HepG2 (cell line): ENCODE measurements at regions not wholly inside any gene's neighbourhood (a gene's known extent, or its start where the extent isn't known, plus 50 kb on each side); places are given as distances from the start of the nearest gene placed in this dataset.

Experiments
- ATAC-seq: fragments of 200-7000 bp; cut with Tn5 transposase; 3 replicates; pipeline ENCODE4 v1.9.1; 2020; ENCODE audit warnings: mild to moderate bottlenecking, moderate library complexity
- BruUV-seq: library from RNA; stranded (reverse); fragments of 400-500 nt; replicated peaks from 2 replicates; lab custom pipeline; 2021; lab: Mats Ljungman, UMichigan
- CTCF ChIA-PET: fragments of 300-600 bp; formaldehyde crosslinking; extraction: SDS; loops from one replicate; lab custom pipeline; 2021; ENCODE audit warnings: low total read pairs, inconsistent platforms, low intra/inter-chr PET ratio; lab: Yijun Ruan, JAX
- POLR2A ChIA-PET: fragments of 350-600 bp; sonication (Branson Sonifier 250); formaldehyde crosslinking; loops from one replicate; lab custom pipeline; 2020; ENCODE audit warnings: antibody characterized with exemption, inconsistent platforms; lab: Yijun Ruan, JAX
- DNase-seq: peaks from one replicate; pipeline ENCODE4 v3.0.0-alpha.2; 2015; ENCODE audit warnings: low spot score
- FAIRE-seq: peaks from 3 replicates; lab custom pipeline; 2011; peaks lifted over from hg19 to GRCh38; lab: Jason Lieb, UNC
- H2AFZ ChIP-seq: one replicate; pipeline ENCODE4 v1.6.1; 2011; ENCODE audit warnings: low read length, inconsistent platforms
- H3K27ac ChIP-seq: fragments of 300-600 bp; 3 replicates; pipeline ENCODE4 v1.8.0; 2011; ENCODE audit warnings: mixed run types, mild to moderate bottlenecking, mixed read lengths, low read length, inconsistent platforms; ENCODE audit not compliant: insufficient read depth; ENCODE audit errors: extremely low read length
- H3K27me3 ChIP-seq, 2 experiments: fragments of 200-600 bp in 1 of 2; 2 replicates in 1 of 2; 3 replicates in 1 of 2; pipeline versions ENCODE4 v1.6.0 to v1.8.0; 2011; ENCODE audit warnings: low read length in 2 of 2, mild to moderate bottlenecking in 2 of 2, moderate library complexity in 2 of 2, inconsistent platforms in 1 of 2; ENCODE audit not compliant: insufficient read depth in 2 of 2, control insufficient read depth in 1 of 2
- H3K36me3 ChIP-seq, 2 experiments: fragments of 200-600 bp in 1 of 2; replicated peaks in 1 of 2; 2 replicates in 1 of 2; 3 replicates in 1 of 2; pipeline versions ENCODE4 v1.5.1 to v1.8.0; 2011; ENCODE audit warnings: low read length in 2 of 2, inconsistent platforms in 1 of 2; ENCODE audit not compliant: insufficient read depth in 2 of 2, control insufficient read depth in 1 of 2
- H3K4me1 ChIP-seq: 2 replicates; pipeline ENCODE4 v1.5.1; 2012; ENCODE audit warnings: low read length, inconsistent platforms; ENCODE audit not compliant: insufficient read depth
- H3K4me2 ChIP-seq: 2 replicates; pipeline ENCODE4 v1.6.0; 2011; ENCODE audit warnings: low read depth, low read length, inconsistent platforms
- H3K4me3 ChIP-seq, 3 experiments: fragments of 200-600 bp in 1 of 3; sonication (generic), shearing (Covaris generic) in 1 of 3; replicated peaks in 1 of 3; 2 replicates each; pipeline ENCODE4 v1.5.1; 2011 to 2016; ENCODE audit warnings: low read length in 3 of 3, inconsistent platforms in 2 of 3, low read depth in 2 of 3, mild to moderate bottlenecking in 2 of 3, control low read depth in 1 of 3, mixed read lengths in 1 of 3; ENCODE audit not compliant: insufficient read depth in 1 of 3
- H3K79me2 ChIP-seq: one replicate; pipeline ENCODE4 v1.6.1; 2011; ENCODE audit warnings: low read length, inconsistent platforms; ENCODE audit not compliant: insufficient read depth
- H3K9ac ChIP-seq: 2 replicates; pipeline ENCODE4 v1.6.0; 2011; ENCODE audit warnings: mild to moderate bottlenecking, low read depth, low read length, inconsistent platforms; ENCODE audit not compliant: insufficient read depth
- H3K9me3 ChIP-seq: 2 replicates; pipeline ENCODE4 v1.5.1; 2012; ENCODE audit warnings: mild to moderate bottlenecking, low read length
- H4K20me1 ChIP-seq: 2 replicates; pipeline ENCODE4 v1.6.0; 2011; ENCODE audit warnings: inconsistent platforms, mild to moderate bottlenecking, low read length, moderate library complexity; ENCODE audit not compliant: insufficient read depth
- BCL6 ChIP-seq: IDR thresholded peaks from 2 replicates; pipeline ENCODE4 v1.6.1; 2016; ENCODE audit warnings: missing genetic modification reagents, missing compliant biosample characterization
- CC2D1A ChIP-seq: sonication (generic); formaldehyde crosslinking; IDR thresholded peaks from 2 replicates; pipeline ENCODE4 v1.8.1; 2023; ENCODE audit warnings: mild to moderate bottlenecking, missing genetic modification reagents
- CTCF ChIP-seq: sonication (generic); formaldehyde crosslinking; IDR thresholded peaks from 2 replicates; pipeline ENCODE4 v1.5.0; 2020; ENCODE audit warnings: mild to moderate bottlenecking, missing genetic modification reagents, moderate library complexity
- ELK4 ChIP-seq: sonication (generic); formaldehyde crosslinking; IDR thresholded peaks from 2 replicates; pipeline ENCODE4 v1.9.0; 2021; ENCODE audit warnings: missing genetic modification reagents, borderline replicate concordance
- FOSL1 ChIP-seq: sonication (generic); formaldehyde crosslinking; IDR thresholded peaks from 2 replicates; pipeline ENCODE4 v1.9.0; 2021; ENCODE audit warnings: missing genetic modification reagents, borderline replicate concordance
- FOXO1 ChIP-seq: sonication (generic); formaldehyde crosslinking; IDR thresholded peaks from 2 replicates; pipeline ENCODE4 v1.4.0; 2020; ENCODE audit warnings: missing genetic modification reagents
- GATAD2A ChIP-seq: IDR thresholded peaks from 2 replicates; pipeline ENCODE4 v1.6.1; 2016
- RXRA ChIP-seq: sonication (generic); formaldehyde crosslinking; IDR thresholded peaks from 2 replicates; pipeline ENCODE4 v1.5.1; 2020; ENCODE audit warnings: missing genetic modification reagents
- ZNF10 ChIP-seq: sonication (generic); formaldehyde crosslinking; IDR thresholded peaks from 2 replicates; pipeline ENCODE4 v1.4.0; 2020; ENCODE audit warnings: mild to moderate bottlenecking, low read depth, missing genetic modification reagents, borderline replicate concordance
- ZNF317 ChIP-seq: sonication (generic); formaldehyde crosslinking; IDR thresholded peaks from 2 replicates; pipeline ENCODE4 v1.5.0; 2020; ENCODE audit warnings: mild to moderate bottlenecking, missing genetic modification reagents
- ZNF629 ChIP-seq: sonication (generic); formaldehyde crosslinking; conservative IDR thresholded peaks from 2 replicates; pipeline ENCODE4 v1.5.0; 2020; ENCODE audit warnings: missing genetic modification reagents
- ZNF670 ChIP-seq: sonication (generic); formaldehyde crosslinking; IDR thresholded peaks from 2 replicates; pipeline ENCODE4 v1.8.0; 2022; ENCODE audit warnings: mild to moderate bottlenecking, missing genetic modification reagents, borderline replicate concordance
- ZNF775 ChIP-seq: sonication (generic); formaldehyde crosslinking; IDR thresholded peaks from 2 replicates; pipeline ENCODE4 v1.4.0; 2020; ENCODE audit warnings: missing genetic modification reagents, mild to moderate bottlenecking, moderate library complexity, borderline replicate concordance
- WGBS: methylation state at CpG from one replicate; pipeline ENCODE4 v1.1.6; 2017; ENCODE audit warnings: low lambda C conversion rate; 5-methylcytosine and 5-hydroxymethylcytosine counted together
- in situ Hi-C: cut with HindIII; loops from 2 replicates; pipeline ENCODE4 v1.10.0; 2017; ENCODE audit warnings: low pct_unique_long_range_greater_than_20kb; ENCODE audit not compliant: extremely low pct_ligation_motif_present
- intact Hi-C: fragments of 100-400 bp; cut with micrococcal nuclease; formaldehyde crosslinking; loops from one replicate; pipeline ENCODE4 v1.10.0; 2022; ENCODE audit not compliant: unreplicated experiment
- TF ChIP-seq, protein P1 (sequence below): sonication (generic); formaldehyde crosslinking; IDR thresholded peaks from 2 replicates; pipeline ENCODE4 v1.5.1; 2020; ENCODE audit warnings: mild to moderate bottlenecking, missing genetic modification reagents

DNA sequence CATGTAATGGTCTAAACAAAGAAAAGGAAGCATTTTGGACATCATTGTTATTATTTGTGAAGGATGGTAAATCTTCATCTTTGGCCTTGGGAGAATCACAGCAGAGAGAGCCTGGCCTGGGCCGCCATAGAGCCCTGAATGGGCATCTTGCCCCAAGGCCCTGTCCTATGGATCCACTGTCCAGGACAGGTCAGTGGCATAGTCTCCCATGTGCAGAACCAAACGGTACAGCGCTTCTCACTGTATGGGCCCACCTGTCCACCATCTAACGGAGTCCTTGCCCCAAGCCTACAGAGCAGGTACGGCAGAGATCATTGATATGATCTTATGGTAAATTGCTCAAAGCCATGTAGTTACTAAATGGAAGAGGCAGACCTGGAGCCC lies 185.7 kb downstream of the FOXD2 start:
- intact Hi-C loops (no loop called here), in situ Hi-C loops (no loop called here)
- no TSS peak for BruUV-seq
- Histone ChIP-seq H3K27me3 (peaks cover 0 to 12% of the 10 kb centered on the region in 2 experiments; a peak in 2 of 5 replicates), H3K27ac (no peak overlapping the region), H3K4me2 (no peak overlapping the region), H3K9me3 (no peaks in the 10 kb centered on the region), H3K36me3 (no peaks in the 10 kb centered on the region), H3K4me3 (no peak overlapping the region), H3K4me1 (no peaks in the 10 kb centered on the region), H3K79me2 (no peaks in the 10 kb centered on the region), H3K9ac (no peak overlapping the region), H4K20me1 (no peaks in the 10 kb centered on the region; the same call in 1 of the 2 replicates), H2AFZ (no peak overlapping the region)
- CTCF ChIA-PET = no interaction called here
- DNase-seq (no peak), ATAC-seq (no peak), FAIRE-seq (no peak)
- WGBS = 40% methylated on average over 1 of the region's 5 CpGs
- POLR2A ChIA-PET = no interaction called here
- TF ChIP-seq FOSL1 (CRISPR knock-in tag) = no peak
- TF ChIP-seq ZNF629 (CRISPR knock-in tag) = no peak
- TF ChIP-seq ELK4 (CRISPR knock-in tag) = no peak
- TF ChIP-seq ZNF10 = no peak
- no peak for TF ChIP-seq BCL6 (CRISPR knock-in tag)

DNA sequence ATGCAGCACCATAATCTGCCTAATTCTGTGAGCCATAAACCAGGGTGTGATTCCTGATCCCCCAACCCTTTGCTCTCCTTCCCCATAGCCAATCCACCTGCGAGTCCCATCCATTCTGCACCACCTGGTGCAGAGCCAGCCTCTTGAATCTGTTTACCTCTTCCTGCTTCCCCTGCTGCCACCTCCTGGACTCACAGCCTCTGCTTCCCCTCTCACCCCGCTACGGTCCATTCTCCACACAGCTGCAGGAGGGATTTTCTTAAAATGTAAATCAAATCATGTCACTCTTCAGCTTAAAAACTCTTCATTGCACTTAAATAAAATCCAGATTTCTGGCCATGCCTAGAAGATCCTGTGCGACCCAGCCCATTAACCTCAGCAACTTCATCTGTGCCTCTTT lies 186.7 kb downstream of the FOXD2 start:
- DNase-seq (peak; percentile 27), ATAC-seq (peak; percentile 89), FAIRE-seq (no peak)
- no peaks in the 10 kb centered on the region for H3K79me2 ChIP-seq
- CTCF ChIA-PET = interaction anchor here (1.3 kb wide), 1 partner anchor 192 kb away, joined by 4 read pairs; no protein-coding TSS in a partner anchor
- H4K20me1 ChIP-seq = no peaks in the 10 kb centered on the region; the same call in 1 of the 2 replicates
- H3K9me3 ChIP-seq = no peaks in the 10 kb centered on the region
- H3K4me2 ChIP-seq = no peak overlapping the region
- no peak overlapping the region for H2AFZ ChIP-seq
- H3K27me3 ChIP-seq = peaks cover 0 to 16% of the 10 kb centered on the region in 2 experiments; a peak in 2 of 5 replicates
- no TSS peak for BruUV-seq
- intact Hi-C loops (no loop called here), in situ Hi-C loops (no loop called here)
- H3K27ac ChIP-seq = no peak overlapping the region
- POLR2A ChIA-PET = no interaction called here
- H3K36me3 ChIP-seq = no peaks in the 10 kb centered on the region
- H3K4me3 ChIP-seq = no peak overlapping the region
- WGBS = under 1% methylated on average over 4 of the region's 4 CpGs
- H3K4me1 ChIP-seq = no peaks in the 10 kb centered on the region
- no peak overlapping the region for H3K9ac ChIP-seq
- no peak for TF ChIP-seq ZNF317
- no peak for TF ChIP-seq ZNF670 (CRISPR knock-in tag)
- no peak for TF ChIP-seq GATAD2A (CRISPR knock-in tag)
- 0 out of 2 replicates have a peak, but pooled peaks have one; percentile 27 for TF ChIP-seq FOXO1 (CRISPR knock-in tag)
- TF ChIP-seq CC2D1A (CRISPR knock-in tag) = no peak
- peak; percentile 58 for TF ChIP-seq CTCF (CRISPR knock-in tag)
- TF ChIP-seq, protein P1, sequence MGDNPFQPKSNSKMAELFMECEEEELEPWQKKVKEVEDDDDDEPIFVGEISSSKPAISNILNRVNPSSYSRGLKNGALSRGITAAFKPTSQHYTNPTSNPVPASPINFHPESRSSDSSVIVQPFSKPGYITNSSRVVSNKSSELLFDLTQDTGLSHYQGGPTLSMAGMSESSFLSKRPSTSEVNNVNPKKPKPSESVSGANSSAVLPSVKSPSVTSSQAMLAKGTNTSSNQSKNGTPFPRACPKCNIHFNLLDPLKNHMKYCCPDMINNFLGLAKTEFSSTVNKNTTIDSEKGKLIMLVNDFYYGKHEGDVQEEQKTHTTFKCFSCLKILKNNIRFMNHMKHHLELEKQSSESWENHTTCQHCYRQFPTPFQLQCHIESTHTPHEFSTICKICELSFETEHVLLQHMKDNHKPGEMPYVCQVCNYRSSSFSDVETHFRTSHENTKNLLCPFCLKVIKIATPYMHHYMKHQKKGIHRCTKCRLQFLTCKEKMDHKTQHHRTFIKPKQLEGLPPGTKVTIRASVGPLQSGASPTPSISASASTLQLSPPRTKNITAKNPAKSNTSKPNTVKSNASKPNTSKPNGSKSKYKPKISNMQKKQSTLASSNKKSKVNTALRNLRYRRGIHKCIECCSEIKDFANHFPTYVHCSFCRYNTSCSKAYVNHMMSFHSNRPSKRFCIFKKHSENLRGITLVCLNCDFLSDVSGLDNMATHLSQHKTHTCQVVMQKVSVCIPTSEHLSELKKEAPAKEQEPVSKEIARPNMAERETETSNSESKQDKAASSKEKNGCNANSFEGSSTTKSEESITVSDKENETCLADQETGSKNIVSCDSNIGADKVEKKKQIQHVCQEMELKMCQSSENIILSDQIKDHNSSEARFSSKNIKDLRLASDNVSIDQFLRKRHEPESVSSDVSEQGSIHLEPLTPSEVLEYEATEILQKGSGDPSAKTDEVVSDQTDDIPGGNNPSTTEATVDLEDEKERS (CRISPR knock-in tag) = no peak
- no peak for TF ChIP-seq ZNF775 (CRISPR knock-in tag)
- TF ChIP-seq RXRA (CRISPR knock-in tag) = no peak
